AG04450 (cell line): ENCODE measurements at regions not wholly inside any gene's neighbourhood (a gene's known extent, or its start where the extent isn't known, plus 50 kb on each side); places are given as distances from the start of the nearest gene placed in this dataset.

Experiments used
- CTCF ChIA-PET: fragments of 300-600, 350-600 bp; formaldehyde crosslinking; extraction: SDS; loops from one replicate; lab custom pipeline; 2022; ENCODE audit warnings: antibody characterized with exemption, inconsistent platforms; lab: Charles Lee
- POLR2A ChIA-PET: fragments of 350-600 bp; formaldehyde crosslinking; extraction: SDS; loops from one replicate; lab custom pipeline; 2021; ENCODE audit warnings: antibody characterized with exemption, inconsistent platforms; lab: Yijun Ruan, JAX
- DNase-seq: peaks from one replicate; pipeline ENCODE4 v3.0.0-alpha.2; 2011; ENCODE audit warnings: low read depth, low spot score
- H3K27ac ChIP-seq: one replicate; pipeline ENCODE4 v1.5.1; 2012; ENCODE audit warnings: low read depth, low read length, control low read depth
- H3K27me3 ChIP-seq: one replicate; pipeline ENCODE4 v1.6.0; 2012; ENCODE audit warnings: low read length; ENCODE audit not compliant: control insufficient read depth, insufficient read depth
- H3K4me3 ChIP-seq: 2 replicates; pipeline ENCODE4 v1.5.1; 2011; ENCODE audit warnings: mild to moderate bottlenecking, low read depth, low read length, control low read depth
- H3K9me3 ChIP-seq: 2 replicates; pipeline ENCODE4 v1.5.1; 2012; ENCODE audit warnings: low read length; ENCODE audit not compliant: control insufficient read depth, insufficient read depth
- CTCF ChIP-seq: IDR thresholded peaks from 2 replicates; pipeline ENCODE4 v1.5.1; 2011; ENCODE audit warnings: low read depth, low read length, control low read depth, inconsistent platforms

GRCh38 chrY:15535131-15535530 lies 1010.8 kb downstream of the NLGN4Y start:
- DNase-seq: no peak
- Histone ChIP-seq H3K27me3 (no peaks in the 10 kb centered on the region), H3K4me3 (no peak overlapping the region), H3K27ac (peak overlapping the region; percentile 77), H3K9me3 (no peaks in the 10 kb centered on the region)
- POLR2A ChIA-PET: interaction anchor here (1.1 kb wide), 1 partner anchor 59 kb away, joined by 3 read pairs; no protein-coding TSS in a partner anchor
- CTCF ChIA-PET: interaction anchor here (1.0 kb wide), 1 partner anchor 23 kb away, joined by 3 read pairs; no protein-coding TSS in a partner anchor
- TF ChIP-seq CTCF: no peak

GRCh38 chrY:15535784-15536511 lies 1011.6 kb downstream of the NLGN4Y start:
- no peaks in the 10 kb centered on the region for H3K27me3 ChIP-seq
- H3K4me3 ChIP-seq: no peak overlapping the region
- CTCF ChIA-PET: interaction anchor here (1.0 kb wide), 1 partner anchor 22 kb away, joined by 3 read pairs; no protein-coding TSS in a partner anchor
- peak; percentile 81 for DNase-seq
- POLR2A ChIA-PET: interaction anchor here (1.1 kb wide), 1 partner anchor 58 kb away, joined by 3 read pairs; no protein-coding TSS in a partner anchor
- peak overlapping the region; percentile 93 for H3K27ac ChIP-seq
- no peaks in the 10 kb centered on the region for H3K9me3 ChIP-seq
- TF ChIP-seq CTCF: no peak

- DNase-seq: peak; percentile 18
- Histone ChIP-seq H3K27ac (no peak overlapping the region), H3K27me3 (no peaks in the 10 kb centered on the region), H3K9me3 (no peaks in the 10 kb centered on the region), H3K4me3 (no peak overlapping the region)
- POLR2A ChIA-PET: no interaction called here
- no peak for TF ChIP-seq CTCF
- CTCF ChIA-PET: no interaction called here
Measured at GRCh38 chrY:15540516-15540915, 1016.2 kb downstream of the NLGN4Y start.

DNA sequence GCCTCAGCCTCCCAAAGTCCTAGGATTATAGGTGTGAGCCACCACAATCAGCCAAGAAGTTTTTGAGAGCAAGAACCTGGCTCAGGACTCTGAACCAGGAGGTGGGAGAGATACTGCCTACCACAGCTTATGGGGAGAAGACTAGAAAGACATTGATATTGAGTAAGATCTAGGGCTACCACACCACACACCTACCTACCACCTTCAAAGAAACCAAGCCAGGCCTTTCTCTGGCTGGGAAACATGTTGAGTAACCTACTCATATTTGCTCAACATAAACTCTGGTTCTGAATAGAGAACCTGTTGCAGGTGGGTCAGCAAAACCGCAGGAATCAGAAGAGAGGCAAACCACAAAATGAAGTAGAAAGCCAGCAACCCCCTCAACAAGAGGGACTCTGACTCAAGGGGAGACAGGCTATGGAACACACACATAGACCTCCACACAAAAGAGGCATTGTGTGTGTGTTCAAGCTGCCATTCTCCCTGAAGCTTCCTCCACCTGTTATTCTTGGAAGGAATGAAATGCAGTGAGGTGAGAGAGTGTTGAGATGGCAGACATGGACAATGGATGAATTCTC lies 1021.9 kb downstream of the NLGN4Y start:
- no peak overlapping the region for H3K27ac ChIP-seq
- ChIA-PET POLR2A (no interaction called here), CTCF (no interaction called here)
- no peaks in the 10 kb centered on the region for H3K27me3 ChIP-seq
- no peak overlapping the region for H3K4me3 ChIP-seq
- no peak for TF ChIP-seq CTCF
- DNase-seq: no peak
- no peaks in the 10 kb centered on the region for H3K9me3 ChIP-seq

DNA sequence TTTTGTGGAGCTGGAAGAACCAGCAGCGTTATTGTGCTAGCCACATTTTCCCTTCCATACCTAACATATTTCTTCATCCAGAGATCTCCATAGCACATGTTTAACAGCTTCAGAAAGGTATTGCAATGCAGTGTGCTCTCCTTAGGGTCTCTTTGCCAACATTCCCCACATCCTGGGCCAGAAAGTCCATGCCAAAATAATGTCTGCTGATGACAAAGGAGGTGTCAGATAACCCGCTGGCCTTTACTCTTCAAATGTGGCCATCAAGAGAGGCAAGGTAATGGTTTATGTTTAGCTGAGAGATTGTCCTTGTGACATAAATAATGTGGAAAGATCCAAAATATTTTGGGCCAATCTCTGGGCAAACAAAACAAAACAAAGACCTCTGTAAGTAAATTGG lies 1027.7 kb downstream of the NLGN4Y start:
- H3K27me3 ChIP-seq: no peaks in the 10 kb centered on the region
- no peak overlapping the region for H3K27ac ChIP-seq
- no peak for DNase-seq
- ChIA-PET CTCF (no interaction called here), POLR2A (no interaction called here)
- TF ChIP-seq CTCF: no peak
- H3K9me3 ChIP-seq: no peaks in the 10 kb centered on the region
- no peak overlapping the region for H3K4me3 ChIP-seq
